AG20443 (cell line): ENCODE measurements at regions not wholly inside any gene's neighbourhood (a gene's known extent, or its start where the extent isn't known, plus 50 kb on each side); places are given as distances from the start of the nearest gene placed in this dataset.

Experiments used
- DNase-seq: peaks from one replicate; pipeline ENCODE4 v3.0.0; 2012; ENCODE audit warnings: low spot score, mixed read lengths

- peak; percentile 70 for DNase-seq
These were observed 64.5 kb upstream of the NECTIN1 start for GRCh38 chr11:119793335-119793984.

GRCh38 chr11:119791701-119792151 lies 62.7 kb upstream of the NECTIN1 start:
- DNase-seq, result peak; percentile 85

- no peak for DNase-seq
These were observed 62.0 kb upstream of the NECTIN1 start for GRCh38 chr11:119791047-119791446.

- DNase-seq, result no peak
These were observed 61.5 kb upstream of the NECTIN1 start for GRCh38 chr11:119790476-119790875.

GRCh38 chr11:119789766-119790407 lies 60.9 kb upstream of the NECTIN1 start:
- no peak for DNase-seq

GRCh38 chr11:119788911-119789560 lies 60.0 kb upstream of the NECTIN1 start:
- no peak for DNase-seq

- no peak for DNase-seq
These were observed 59.3 kb upstream of the NECTIN1 start for GRCh38 chr11:119788096-119788883.

GRCh38 chr11:119787074-119787461 lies 58.1 kb upstream of the NECTIN1 start:
- no peak for DNase-seq

- DNase-seq, result no peak
These were observed 57.6 kb upstream of the NECTIN1 start for GRCh38 chr11:119786431-119787073.

- no peak for DNase-seq
These were observed 56.1 kb upstream of the NECTIN1 start for GRCh38 chr11:119785131-119785530.

- no peak for DNase-seq
These were observed 55.4 kb upstream of the NECTIN1 start for GRCh38 chr11:119784421-119784820.

- DNase-seq, result peak; percentile 40
These were observed 54.7 kb upstream of the NECTIN1 start for GRCh38 chr11:119783466-119784400.

- peak; percentile 41 for DNase-seq
These were observed 53.7 kb upstream of the NECTIN1 start for GRCh38 chr11:119782739-119783072.

- no peak for DNase-seq
These were observed 53.2 kb upstream of the NECTIN1 start for GRCh38 chr11:119782006-119782738.

- no peak for DNase-seq
These were observed 51.4 kb upstream of the NECTIN1 start for GRCh38 chr11:119780222-119780953.

GRCh38 chr11:119779195-119780071 lies 50.4 kb upstream of the NECTIN1 start:
- DNase-seq, result no peak
